Large intestine (tissue), 3 donors: ENCODE measurements at regions not wholly inside any gene's neighbourhood (a gene's known extent, or its start where the extent isn't known, plus 50 kb on each side); places are given as distances from the start of the nearest gene placed in this dataset.

Experiments used
- DNase-seq, 2 donors: peaks; one replicate each; pipeline versions ENCODE4 v3.0.0 to v3.0.0-alpha.2; 2013
- H3K27ac ChIP-seq: one replicate; pipeline ENCODE4 v1.5.1; 2013; ENCODE audit warnings: low read length
- H3K27me3 ChIP-seq: 2 replicates; pipeline ENCODE4 v1.6.1; 2013; ENCODE audit warnings: low read length; ENCODE audit not compliant: control insufficient read depth, insufficient read depth
- H3K36me3 ChIP-seq: 2 replicates; pipeline ENCODE4 v1.6.1; 2013; ENCODE audit warnings: low read length; ENCODE audit not compliant: control insufficient read depth, insufficient read depth
- H3K4me1 ChIP-seq: one replicate; pipeline ENCODE4 v1.6.1; 2013; ENCODE audit warnings: low read length; ENCODE audit not compliant: control insufficient read depth, insufficient read depth
- H3K4me3 ChIP-seq: one replicate; pipeline ENCODE4 v1.5.1; 2013; ENCODE audit warnings: low read length
- H3K9me3 ChIP-seq: one replicate; pipeline ENCODE4 v1.6.1; 2013; ENCODE audit warnings: mild to moderate bottlenecking, low read depth, low read length, moderate library complexity; ENCODE audit not compliant: control insufficient read depth
- WGBS: methylation state at CpG from one replicate; pipeline ENCODE4 v1.1.5; 2013; ENCODE audit warnings: low lambda C conversion rate; ENCODE audit not compliant: insufficient coverage; 5-methylcytosine and 5-hydroxymethylcytosine counted together

- Histone ChIP-seq H3K36me3 (no peaks in the 10 kb centered on the region), H3K9me3 (no peaks in the 10 kb centered on the region), H3K4me1 (peaks cover 8% of the 10 kb centered on the region), H3K4me3 (no peak overlapping the region), H3K27ac (no peak overlapping the region), H3K27me3 (no peaks in the 10 kb centered on the region)
- WGBS: 43% methylated on average over 1 of the region's 4 CpGs
- peak; percentile 14 to 70 for DNase-seq
Measured at GRCh38 chr7:13062631-13063030, 375.2 kb downstream of the ARL4A start.

GRCh38 chr7:13067036-13067435 lies 379.6 kb downstream of the ARL4A start:
- Histone ChIP-seq H3K4me1 (peaks cover 8% of the 10 kb centered on the region), H3K9me3 (no peaks in the 10 kb centered on the region), H3K4me3 (no peak overlapping the region), H3K27ac (no peak overlapping the region), H3K36me3 (no peaks in the 10 kb centered on the region), H3K27me3 (no peaks in the 10 kb centered on the region)
- WGBS: no CpG with 5 or more reads among the region's 5 CpGs
- no peak for DNase-seq

GRCh38 chr7:13068032-13068431 lies 380.6 kb downstream of the ARL4A start:
- no peak overlapping the region for H3K4me3 ChIP-seq
- 91% methylated on average over 2 of the region's 2 CpGs for WGBS
- no peaks in the 10 kb centered on the region for H3K27me3 ChIP-seq
- peaks cover 2% of the 10 kb centered on the region for H3K4me1 ChIP-seq
- H3K27ac ChIP-seq: no peak overlapping the region
- H3K36me3 ChIP-seq: no peaks in the 10 kb centered on the region
- no peak for DNase-seq
- H3K9me3 ChIP-seq: no peaks in the 10 kb centered on the region

- Histone ChIP-seq H3K4me1 (no peaks in the 10 kb centered on the region), H3K27ac (no peak overlapping the region), H3K9me3 (no peaks in the 10 kb centered on the region), H3K36me3 (no peaks in the 10 kb centered on the region), H3K4me3 (no peak overlapping the region), H3K27me3 (no peaks in the 10 kb centered on the region)
- no CpG with 5 or more reads among the region's 1 CpG for whole genome bisulfite sequencing
- peak in 1 of 2 donors; percentile 12 for DNase-seq
Measured at GRCh38 chr7:13069841-13070240, 382.4 kb downstream of the ARL4A start.

- H3K9me3 ChIP-seq: no peaks in the 10 kb centered on the region
- WGBS: no CpG with 5 or more reads among the region's 3 CpGs
- H3K27ac ChIP-seq: no peak overlapping the region
- no peak for DNase-seq
- no peaks in the 10 kb centered on the region for H3K27me3 ChIP-seq
- H3K4me3 ChIP-seq: no peak overlapping the region
- no peaks in the 10 kb centered on the region for H3K4me1 ChIP-seq
- H3K36me3 ChIP-seq: no peaks in the 10 kb centered on the region
Measured at GRCh38 chr7:13072014-13072413, 384.6 kb downstream of the ARL4A start.

- H3K4me1 ChIP-seq: no peaks in the 10 kb centered on the region
Measured at GRCh38 chr7:13077466-13077865, 390.0 kb downstream of the ARL4A start.

GRCh38 chr7:13078105-13078504 lies 390.7 kb downstream of the ARL4A start:
- no peaks in the 10 kb centered on the region for H3K36me3 ChIP-seq
- H3K4me3 ChIP-seq: no peak overlapping the region
- H3K27ac ChIP-seq: no peak overlapping the region
- no peaks in the 10 kb centered on the region for H3K27me3 ChIP-seq
- 51% methylated on average over 3 of the region's 3 CpGs for WGBS
- no peaks in the 10 kb centered on the region for H3K4me1 ChIP-seq
- no peak for DNase-seq
- no peaks in the 10 kb centered on the region for H3K9me3 ChIP-seq

More at GRCh38 chr7:13077466-13077865, 390.0 kb downstream of the ARL4A start:
- H3K4me3 ChIP-seq: no peak overlapping the region
- no peak overlapping the region for H3K27ac ChIP-seq
- no peak for DNase-seq
- no peaks in the 10 kb centered on the region for H3K36me3 ChIP-seq
- no peaks in the 10 kb centered on the region for H3K9me3 ChIP-seq
- 29% methylated on average over 1 of the region's 3 CpGs for WGBS
- H3K27me3 ChIP-seq: no peaks in the 10 kb centered on the region

- no peaks in the 10 kb centered on the region for H3K27me3 ChIP-seq
- H3K36me3 ChIP-seq: no peaks in the 10 kb centered on the region
- H3K4me1 ChIP-seq: no peaks in the 10 kb centered on the region
- no peaks in the 10 kb centered on the region for H3K9me3 ChIP-seq
- DNase-seq: no peak
- WGBS: no CpG with 5 or more reads among the region's 1 CpG
- no peak overlapping the region for H3K27ac ChIP-seq
- no peak overlapping the region for H3K4me3 ChIP-seq
Measured at GRCh38 chr7:13090959-13091358, 403.5 kb downstream of the ARL4A start.

GRCh38 chr7:13091974-13092707 lies 404.7 kb downstream of the ARL4A start:
- Histone ChIP-seq H3K9me3 (no peaks in the 10 kb centered on the region), H3K27ac (no peak overlapping the region), H3K27me3 (no peaks in the 10 kb centered on the region), H3K4me3 (no peak overlapping the region), H3K4me1 (no peaks in the 10 kb centered on the region), H3K36me3 (no peaks in the 10 kb centered on the region)
- DNase-seq: peak in 1 of 2 donors; percentile 37
- 50% methylated on average over 2 of the region's 4 CpGs for WGBS

GRCh38 chr7:13092708-13093005 lies 405.2 kb downstream of the ARL4A start:
- no peaks in the 10 kb centered on the region for H3K27me3 ChIP-seq
- H3K27ac ChIP-seq: no peak overlapping the region
- H3K4me3 ChIP-seq: no peak overlapping the region
- no peaks in the 10 kb centered on the region for H3K4me1 ChIP-seq
- DNase-seq: no peak
- no peaks in the 10 kb centered on the region for H3K9me3 ChIP-seq
- 80% methylated on average over 1 of the region's 2 CpGs for WGBS
- no peaks in the 10 kb centered on the region for H3K36me3 ChIP-seq

GRCh38 chr7:13093160-13093559 lies 405.7 kb downstream of the ARL4A start:
- no peaks in the 10 kb centered on the region for H3K36me3 ChIP-seq
- H3K27me3 ChIP-seq: no peaks in the 10 kb centered on the region
- H3K9me3 ChIP-seq: no peaks in the 10 kb centered on the region
- no peak overlapping the region for H3K4me3 ChIP-seq
- H3K27ac ChIP-seq: no peak overlapping the region
- no peak for DNase-seq
- WGBS: no CpG with 5 or more reads among the region's 1 CpG
- no peaks in the 10 kb centered on the region for H3K4me1 ChIP-seq
